Tibial artery (tissue), 4 donors: ENCODE measurements at regions not wholly inside any gene's neighbourhood (a gene's known extent, or its start where the extent isn't known, plus 50 kb on each side); places are given as distances from the start of the nearest gene placed in this dataset.

Source experiments
- DNase-seq, 2 donors: peaks; one replicate each; pipeline ENCODE4 v3.0.0-alpha.2; 2019
- H3K27ac ChIP-seq, 2 donors: fragments of 200-600 bp; sonication (generic) in 1 of 2; 1 replicate in 1 of 2; 2 replicates in 1 of 2; pipeline ENCODE4 v1.5.1; 2018 to 2019; ENCODE audit warnings: mild to moderate bottlenecking in 1 of 2
- H3K27me3 ChIP-seq, 2 donors: fragments of 200-600 bp; sonication (generic) in 1 of 2; one replicate each; pipeline versions ENCODE4 v1.5.1 to v1.6.0; 2016 to 2019
- H3K36me3 ChIP-seq, 3 donors: fragments of 200-600 bp; sonication (generic) in 2 of 3; one replicate each; pipeline ENCODE4 v1.5.1; 2016 to 2019; ENCODE audit warnings: mild to moderate bottlenecking in 2 of 3
- H3K4me1 ChIP-seq, 4 donors: fragments of 200-600 bp; sonication (generic) in 2 of 4; 1 replicate in 3 of 4; 2 replicates in 1 of 4; pipeline ENCODE4 v1.5.1; 2016 to 2019
- H3K4me3 ChIP-seq, 2 donors: fragments of 200-600 bp; sonication (generic) in 1 of 2; 1 replicate in 1 of 2; 2 replicates in 1 of 2; pipeline ENCODE4 v1.5.1; 2018 to 2019; ENCODE audit warnings: mild to moderate bottlenecking in 2 of 2
- H3K9me3 ChIP-seq, 3 donors: fragments of 200-600 bp; sonication (generic) in 1 of 3; one replicate each; pipeline ENCODE4 v1.5.1; 2016 to 2019
- intact Hi-C: fragments of 100-400 bp; cut with DNase I; formaldehyde crosslinking; loops from one replicate; pipeline ENCODE4 v1.15.0; 2023; ENCODE audit warnings: low total_unique reads
- TF ChIP-seq, protein P1 (sequence below), 2 experiments: fragments of 200-600 bp in 1 of 2; fragments of 450-650 bp in 1 of 2; IDR thresholded peaks; one replicate each; pipeline ENCODE4 v1.5.1; 2017 to 2019; ENCODE audit warnings: antibody characterized with exemption in 2 of 2, mild to moderate bottlenecking in 1 of 2, moderate library complexity in 1 of 2

DNA sequence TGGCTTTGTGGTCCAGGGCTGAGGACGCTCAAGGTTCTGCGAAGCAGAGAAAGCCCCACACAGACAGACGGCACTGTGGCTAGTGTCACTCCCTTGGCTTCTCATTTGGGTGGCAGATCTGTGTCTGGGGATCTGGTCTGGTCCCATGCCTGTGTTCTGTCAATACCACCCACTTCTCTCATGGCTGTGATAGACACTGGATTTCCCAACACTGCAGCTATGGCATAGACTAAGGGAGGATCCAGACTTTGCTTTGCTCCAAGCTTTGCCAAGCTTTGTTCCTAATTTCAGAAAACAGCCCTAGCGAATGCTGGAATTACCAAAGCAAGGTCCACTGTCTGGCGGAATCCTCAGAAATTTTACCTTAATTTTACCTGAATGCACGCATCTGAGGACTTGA, 62.1 kb downstream of the GADD45G start:
- Histone ChIP-seq H3K27me3 (no peaks in the 10 kb centered on the region), H3K4me3 (no peak overlapping the region), H3K36me3 (no peaks in the 10 kb centered on the region), H3K9me3 (no peaks in the 10 kb centered on the region), H3K27ac (no peak overlapping the region), H3K4me1 (peaks cover 0 to 17% (median 5%) of the 10 kb centered on the region in 4 donors)
- no peak for DNase-seq
- TF ChIP-seq, protein P1, sequence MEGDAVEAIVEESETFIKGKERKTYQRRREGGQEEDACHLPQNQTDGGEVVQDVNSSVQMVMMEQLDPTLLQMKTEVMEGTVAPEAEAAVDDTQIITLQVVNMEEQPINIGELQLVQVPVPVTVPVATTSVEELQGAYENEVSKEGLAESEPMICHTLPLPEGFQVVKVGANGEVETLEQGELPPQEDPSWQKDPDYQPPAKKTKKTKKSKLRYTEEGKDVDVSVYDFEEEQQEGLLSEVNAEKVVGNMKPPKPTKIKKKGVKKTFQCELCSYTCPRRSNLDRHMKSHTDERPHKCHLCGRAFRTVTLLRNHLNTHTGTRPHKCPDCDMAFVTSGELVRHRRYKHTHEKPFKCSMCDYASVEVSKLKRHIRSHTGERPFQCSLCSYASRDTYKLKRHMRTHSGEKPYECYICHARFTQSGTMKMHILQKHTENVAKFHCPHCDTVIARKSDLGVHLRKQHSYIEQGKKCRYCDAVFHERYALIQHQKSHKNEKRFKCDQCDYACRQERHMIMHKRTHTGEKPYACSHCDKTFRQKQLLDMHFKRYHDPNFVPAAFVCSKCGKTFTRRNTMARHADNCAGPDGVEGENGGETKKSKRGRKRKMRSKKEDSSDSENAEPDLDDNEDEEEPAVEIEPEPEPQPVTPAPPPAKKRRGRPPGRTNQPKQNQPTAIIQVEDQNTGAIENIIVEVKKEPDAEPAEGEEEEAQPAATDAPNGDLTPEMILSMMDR (IDR thresholded peaks at IDR 0.05): no peak
- intact Hi-C loops: no loop called here

DNA sequence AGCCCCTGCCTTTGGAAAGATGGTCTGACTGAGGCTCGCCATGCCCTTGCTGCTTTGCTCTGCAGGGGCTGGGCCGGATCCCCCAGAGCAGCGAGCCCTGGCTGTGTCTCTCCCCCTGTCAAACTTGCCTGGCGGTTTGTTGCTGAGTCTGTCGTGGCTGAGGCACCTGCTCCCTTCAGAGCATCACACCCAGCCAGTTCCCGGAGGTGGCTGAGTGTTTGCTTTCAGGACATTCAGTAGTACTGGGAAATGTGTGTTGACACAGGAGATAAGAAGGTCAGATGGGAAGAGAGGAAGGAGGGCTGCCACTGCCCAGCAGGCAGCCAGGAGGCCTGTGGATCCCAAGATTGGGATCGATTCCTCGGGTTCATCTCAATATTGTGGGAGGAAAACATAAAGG, 62.9 kb downstream of the GADD45G start:
- TF ChIP-seq, protein P1 (IDR thresholded peaks at IDR 0.05): no peak
- intact Hi-C loops: no loop called here
- H3K27me3 ChIP-seq: no peaks in the 10 kb centered on the region
- peaks cover 0 to 10% (median 0%) of the 10 kb centered on the region in 4 donors for H3K4me1 ChIP-seq
- H3K27ac ChIP-seq: no peak overlapping the region
- H3K4me3 ChIP-seq: no peak overlapping the region
- no peaks in the 10 kb centered on the region for H3K36me3 ChIP-seq
- DNase-seq: peak in 1 of 2 donors; percentile 59
- no peaks in the 10 kb centered on the region for H3K9me3 ChIP-seq

DNA sequence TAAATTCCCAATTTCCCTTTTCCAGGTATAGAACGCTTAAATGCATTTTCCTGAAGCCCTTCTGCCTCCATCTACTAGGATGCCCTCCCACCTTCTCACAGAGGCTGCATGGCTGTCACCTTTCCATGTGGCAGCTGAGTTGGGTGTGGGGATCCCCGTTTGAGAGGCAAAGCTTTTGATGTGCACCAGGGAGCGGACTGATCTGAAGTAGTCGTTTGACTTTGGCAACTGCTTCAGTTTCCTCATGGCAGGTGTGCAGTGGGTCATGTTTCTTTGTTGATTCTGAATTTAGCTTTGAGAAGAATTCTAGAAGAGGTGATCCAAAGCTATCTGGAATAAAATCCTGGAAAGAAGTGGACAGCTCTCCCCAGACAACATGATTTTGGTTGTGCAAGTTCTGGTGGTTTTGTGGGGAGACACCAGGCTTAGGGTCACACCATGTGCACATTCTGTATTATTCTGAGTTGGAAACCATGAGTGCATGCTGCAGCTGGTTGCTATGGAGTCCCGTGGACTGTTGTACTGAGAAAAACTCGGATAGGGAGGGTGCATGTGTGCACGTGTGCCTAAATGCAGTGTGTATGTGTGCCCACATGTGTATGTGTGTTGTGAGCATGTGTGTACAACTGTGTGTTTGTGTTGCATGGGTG, 63.5 kb downstream of the GADD45G start:
- Histone ChIP-seq H3K4me3 (no peak overlapping the region), H3K27me3 (no peaks in the 10 kb centered on the region), H3K36me3 (no peaks in the 10 kb centered on the region), H3K4me1 (peaks cover 0 to 3% (median 0%) of the 10 kb centered on the region in 4 donors), H3K27ac (no peak overlapping the region), H3K9me3 (no peaks in the 10 kb centered on the region)
- DNase-seq: no peak
- intact Hi-C loops: no loop called here
- TF ChIP-seq, protein P1 (IDR thresholded peaks at IDR 0.05): no peak

DNA sequence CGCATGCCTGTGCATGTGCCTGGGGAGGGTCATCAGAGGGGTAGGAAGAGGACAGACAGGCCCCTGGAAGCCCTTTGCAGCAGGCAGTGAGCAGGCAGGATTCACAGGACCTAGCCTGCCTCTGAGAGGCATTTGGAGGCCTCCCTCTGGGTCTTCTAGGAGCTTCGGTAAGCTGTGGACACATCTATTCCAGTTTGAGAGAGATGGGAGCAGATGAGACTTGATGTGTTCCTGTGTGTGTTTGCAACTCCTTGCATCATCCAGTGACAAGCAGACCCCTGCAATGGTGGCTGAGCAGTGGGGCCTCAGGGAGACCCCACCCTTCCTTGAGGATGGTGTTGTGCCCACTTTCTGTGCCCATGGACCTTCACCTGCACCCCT, 64.0 kb downstream of the GADD45G start:
- no peaks in the 10 kb centered on the region for H3K9me3 ChIP-seq
- TF ChIP-seq, protein P1 (IDR thresholded peaks at IDR 0.05): no peak
- H3K27me3 ChIP-seq: no peaks in the 10 kb centered on the region
- H3K36me3 ChIP-seq: no peaks in the 10 kb centered on the region
- no peak for DNase-seq
- no peak overlapping the region for H3K27ac ChIP-seq
- intact Hi-C loops: no loop called here
- H3K4me1 ChIP-seq: no peaks in the 10 kb centered on the region
- no peak overlapping the region for H3K4me3 ChIP-seq

DNA sequence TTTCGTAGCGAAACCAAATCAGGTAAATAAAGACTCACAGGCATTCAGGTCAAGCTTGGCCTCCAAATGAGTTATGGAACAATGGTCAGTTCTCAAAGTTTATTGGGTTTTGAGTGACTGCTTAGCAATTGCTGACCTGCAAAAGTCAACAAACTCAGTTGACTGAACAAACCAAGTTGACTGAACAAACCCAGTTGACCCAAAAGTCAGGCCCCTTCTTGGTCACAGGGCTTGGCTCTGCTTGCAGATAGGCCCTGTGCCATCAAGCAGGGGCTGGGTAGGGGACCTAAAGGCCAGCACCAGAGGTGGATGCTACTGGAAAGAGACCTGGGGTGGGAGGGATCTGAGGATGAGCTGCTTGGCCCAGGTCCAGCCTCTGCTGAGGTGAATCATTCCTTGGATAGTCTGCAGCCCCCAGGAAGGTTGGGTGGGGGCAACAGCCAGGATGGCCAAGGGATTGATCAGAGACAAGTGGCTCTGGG, 64.6 kb downstream of the GADD45G start:
- DNase-seq: no peak
- Histone ChIP-seq H3K9me3 (no peaks in the 10 kb centered on the region), H3K27me3 (no peaks in the 10 kb centered on the region), H3K27ac (no peak overlapping the region), H3K4me1 (no peaks in the 10 kb centered on the region), H3K4me3 (no peak overlapping the region), H3K36me3 (no peaks in the 10 kb centered on the region)
- intact Hi-C loops: no loop called here
- TF ChIP-seq, protein P1 (IDR thresholded peaks at IDR 0.05): no peak
